GM23338 (cell line): ENCODE measurements at regions not wholly inside any gene's neighbourhood (a gene's known extent, or its start where the extent isn't known, plus 50 kb on each side); places are given as distances from the start of the nearest gene placed in this dataset.

Source experiments
- CTCF ChIP-seq, 2 experiments: fragments of 200-600 bp in 1 of 2; sonication (generic) in 1 of 2; conservative IDR thresholded peaks; 2 replicates each; pipeline versions ENCODE4 v1.5.1 to v1.6.1; 2016 to 2017; ENCODE audit warnings: antibody characterized with exemption in 2 of 2, low read depth in 2 of 2, mild to moderate bottlenecking in 2 of 2, moderate library complexity in 1 of 2
- EZH2 ChIP-seq: fragments of 200-600 bp; sonication (generic); IDR thresholded peaks from one replicate; pipeline ENCODE4 v1.8.0; 2017; ENCODE audit warnings: antibody characterized with exemption, mild to moderate bottlenecking, low read depth; ENCODE audit not compliant: unreplicated experiment
- EZH2phosphoT487 ChIP-seq: fragments of 200-600 bp; sonication (generic); IDR thresholded peaks from one replicate; pipeline ENCODE4 v1.8.1; 2018; ENCODE audit warnings: antibody characterized with exemption; ENCODE audit not compliant: unreplicated experiment
- POLR2AphosphoS5 ChIP-seq: IDR thresholded peaks from 2 replicates; pipeline ENCODE4 v1.6.1; 2016; ENCODE audit warnings: antibody characterized with exemption, low read depth
- REST ChIP-seq: IDR thresholded peaks from one replicate; pipeline ENCODE4 v1.6.1; 2018; ENCODE audit warnings: antibody characterized with exemption; ENCODE audit not compliant: unreplicated experiment
- ZNF331 ChIP-seq: fragments of 250-450 bp; sonication (Bioruptor Pico); IDR thresholded peaks from 2 replicates; pipeline ENCODE4 v1.5.0; 2020; ENCODE audit warnings: low read depth, mild to moderate bottlenecking, moderate library complexity

DNA sequence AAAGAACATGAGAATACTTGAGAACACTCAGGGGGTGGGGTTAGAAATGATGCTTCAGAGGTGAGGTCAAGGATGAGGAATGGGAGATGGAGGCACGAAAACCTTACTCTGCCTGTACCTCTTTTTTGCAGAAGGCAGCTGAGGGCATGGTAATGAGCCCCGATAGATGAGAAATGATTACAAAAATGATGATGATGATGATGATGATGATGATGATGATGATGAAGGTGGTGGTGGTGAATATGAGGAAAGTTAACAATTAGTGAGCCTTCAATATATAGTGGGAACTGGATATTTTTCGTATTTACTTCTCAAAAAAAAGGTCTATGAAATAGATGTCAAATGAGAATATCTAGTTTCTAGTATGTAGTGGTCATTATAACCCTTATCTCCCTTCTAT is 584.3 kb downstream of the EPHA4 start:
- no peak for TF ChIP-seq EZH2phosphoT487
- TF ChIP-seq CTCF (conservative IDR thresholded peaks at IDR 0.05; ENCODE audit: low read depth in 2 of 2), result no peak
- no peak for TF ChIP-seq POLR2AphosphoS5
- no peak for TF ChIP-seq EZH2
- TF ChIP-seq ZNF331, result no peak
- TF ChIP-seq REST, result no peak
